HepG2 (cell line): ENCODE measurements at regions not wholly inside any gene's neighbourhood (a gene's known extent, or its start where the extent isn't known, plus 50 kb on each side); places are given as distances from the start of the nearest gene placed in this dataset.

Experiments
- HCFC1 ChIP-seq: fragments of 150-350 bp; IDR thresholded peaks from 2 replicates; pipeline ENCODE4 v1.6.1; 2014; ENCODE audit warnings: low read depth, low read length
- ZNF563 ChIP-seq: sonication (generic); formaldehyde crosslinking; IDR thresholded peaks from 2 replicates; pipeline ENCODE4 v1.8.0; 2022; ENCODE audit warnings: mild to moderate bottlenecking, moderate library complexity, missing genetic modification reagents
- ZNF761 ChIP-seq: sonication (generic); formaldehyde crosslinking; conservative IDR thresholded peaks from 2 replicates; pipeline ENCODE4 v1.4.0; 2020; ENCODE audit warnings: mild to moderate bottlenecking, missing genetic modification reagents
- TF ChIP-seq, protein P1 (sequence below): sonication (generic); formaldehyde crosslinking; IDR thresholded peaks from 2 replicates; pipeline ENCODE4 v1.4.0; 2020; ENCODE audit warnings: mild to moderate bottlenecking, missing genetic modification reagents
- TF ChIP-seq, protein P2 (sequence below): sonication (generic); formaldehyde crosslinking; IDR thresholded peaks from 2 replicates; pipeline ENCODE4 v1.5.1; 2020; ENCODE audit warnings: mild to moderate bottlenecking, missing genetic modification reagents, moderate library complexity
- TF ChIP-seq, protein P3 (sequence below): sonication (generic); formaldehyde crosslinking; IDR thresholded peaks from 2 replicates; pipeline ENCODE4 v1.5.1; 2020; ENCODE audit warnings: mild to moderate bottlenecking, moderate library complexity, missing genetic modification reagents

DNA sequence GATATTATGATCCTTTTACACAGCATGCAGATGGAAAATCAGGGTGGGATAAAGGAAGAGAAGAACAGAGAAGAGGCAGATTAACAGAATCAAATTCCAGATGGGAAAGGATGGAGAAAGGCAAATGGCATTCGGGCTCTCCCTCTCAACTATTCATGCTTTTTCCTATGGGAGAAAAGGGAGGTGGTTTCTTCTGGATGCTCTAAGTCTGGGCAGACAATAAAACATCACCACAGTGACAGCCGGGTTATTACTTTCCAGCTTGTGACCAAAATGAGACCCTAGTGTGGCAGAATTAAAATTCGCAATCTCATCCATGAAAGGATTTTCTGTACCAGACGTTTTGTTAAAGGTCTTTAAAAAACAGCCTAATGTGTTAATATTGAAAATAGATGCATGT is 440.7 kb downstream of the RND3 start (continued):
- TF ChIP-seq, protein P1, sequence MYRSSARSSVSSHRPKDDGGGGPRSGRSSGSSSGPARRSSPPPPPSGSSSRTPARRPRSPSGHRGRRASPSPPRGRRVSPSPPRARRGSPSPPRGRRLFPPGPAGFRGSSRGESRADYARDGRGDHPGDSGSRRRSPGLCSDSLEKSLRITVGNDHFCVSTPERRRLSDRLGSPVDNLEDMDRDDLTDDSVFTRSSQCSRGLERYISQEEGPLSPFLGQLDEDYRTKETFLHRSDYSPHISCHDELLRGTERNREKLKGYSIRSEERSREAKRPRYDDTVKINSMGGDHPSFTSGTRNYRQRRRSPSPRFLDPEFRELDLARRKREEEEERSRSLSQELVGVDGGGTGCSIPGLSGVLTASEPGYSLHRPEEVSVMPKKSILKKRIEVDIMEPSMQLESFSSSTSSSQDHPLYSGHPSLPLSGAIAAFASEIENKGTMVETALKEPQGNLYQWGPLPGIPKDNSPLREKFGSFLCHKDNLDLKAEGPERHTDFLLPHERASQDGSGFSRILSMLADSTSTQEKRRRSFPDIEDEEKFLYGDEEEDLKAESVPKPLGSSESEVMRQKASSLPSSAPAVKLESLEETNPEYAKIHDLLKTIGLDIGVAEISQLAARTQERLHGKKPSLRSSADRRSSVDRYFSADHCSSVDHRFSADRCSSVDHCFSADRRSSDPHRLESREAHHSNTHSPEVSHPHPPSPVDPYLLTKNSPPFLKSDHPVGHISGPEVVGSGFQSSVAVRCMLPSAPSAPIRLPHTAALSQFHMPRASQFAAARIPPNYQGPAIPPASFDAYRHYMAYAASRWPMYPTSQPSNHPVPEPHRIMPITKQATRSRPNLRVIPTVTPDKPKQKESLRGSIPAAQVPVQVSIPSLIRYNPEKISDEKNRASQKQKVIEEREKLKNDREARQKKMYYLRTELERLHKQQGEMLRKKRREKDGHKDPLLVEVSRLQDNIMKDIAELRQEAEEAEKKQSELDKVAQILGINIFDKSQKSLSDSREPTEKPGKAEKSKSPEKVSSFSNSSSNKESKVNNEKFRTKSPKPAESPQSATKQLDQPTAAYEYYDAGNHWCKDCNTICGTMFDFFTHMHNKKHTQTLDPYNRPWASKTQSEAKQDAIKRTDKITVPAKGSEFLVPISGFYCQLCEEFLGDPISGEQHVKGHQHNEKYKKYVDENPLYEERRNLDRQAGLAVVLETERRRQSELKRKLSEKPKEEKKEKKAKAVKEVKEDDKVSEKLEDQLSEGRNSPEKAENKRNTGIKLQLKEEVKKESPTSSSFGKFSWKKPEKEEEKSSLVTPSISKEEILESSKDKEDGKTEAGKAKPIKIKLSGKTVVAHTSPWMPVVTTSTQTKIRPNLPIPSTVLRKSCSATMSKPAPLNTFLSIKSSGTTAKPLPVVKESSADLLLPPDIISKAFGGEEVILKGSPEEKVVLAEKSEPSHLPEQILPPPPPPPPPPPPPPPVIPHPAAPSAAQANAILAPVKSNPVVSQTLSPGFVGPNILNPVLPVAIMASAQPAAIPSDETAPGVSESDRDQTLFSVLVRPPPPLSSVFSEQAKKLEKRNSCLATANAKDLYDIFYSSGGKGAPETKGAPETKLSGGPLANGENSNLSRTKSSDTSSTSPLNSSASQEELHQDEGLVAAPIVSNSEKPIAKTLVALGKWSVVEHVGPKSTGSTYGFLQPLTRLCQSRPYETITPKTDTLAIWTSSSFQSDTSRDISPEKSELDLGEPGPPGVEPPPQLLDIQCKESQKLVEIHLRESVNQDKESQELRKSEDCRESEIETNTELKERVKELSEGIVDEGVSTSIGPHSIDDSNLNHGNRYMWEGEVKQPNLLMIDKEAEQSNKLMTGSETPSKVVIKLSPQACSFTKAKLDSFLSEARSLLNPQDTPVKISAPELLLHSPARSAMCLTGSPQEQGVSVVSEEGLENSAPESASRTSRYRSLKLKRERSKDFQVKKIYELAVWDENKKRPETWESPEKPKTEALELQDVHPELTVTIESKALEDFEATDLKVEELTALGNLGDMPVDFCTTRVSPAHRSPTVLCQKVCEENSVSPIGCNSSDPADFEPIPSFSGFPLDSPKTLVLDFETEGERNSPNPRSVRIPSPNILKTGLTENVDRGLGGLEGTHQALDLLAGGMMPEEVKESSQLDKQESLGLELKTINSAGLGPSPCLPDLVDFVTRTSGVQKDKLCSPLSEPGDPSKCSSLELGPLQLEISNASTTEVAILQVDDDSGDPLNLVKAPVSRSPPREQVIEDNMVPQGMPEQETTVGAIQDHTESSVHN (CRISPR knock-in tag), result no peak
- TF ChIP-seq HCFC1 (no peak), ZNF761 (CRISPR knock-in tag) (no peak), ZNF563 (CRISPR knock-in tag) (no peak)
- TF ChIP-seq, protein P2, sequence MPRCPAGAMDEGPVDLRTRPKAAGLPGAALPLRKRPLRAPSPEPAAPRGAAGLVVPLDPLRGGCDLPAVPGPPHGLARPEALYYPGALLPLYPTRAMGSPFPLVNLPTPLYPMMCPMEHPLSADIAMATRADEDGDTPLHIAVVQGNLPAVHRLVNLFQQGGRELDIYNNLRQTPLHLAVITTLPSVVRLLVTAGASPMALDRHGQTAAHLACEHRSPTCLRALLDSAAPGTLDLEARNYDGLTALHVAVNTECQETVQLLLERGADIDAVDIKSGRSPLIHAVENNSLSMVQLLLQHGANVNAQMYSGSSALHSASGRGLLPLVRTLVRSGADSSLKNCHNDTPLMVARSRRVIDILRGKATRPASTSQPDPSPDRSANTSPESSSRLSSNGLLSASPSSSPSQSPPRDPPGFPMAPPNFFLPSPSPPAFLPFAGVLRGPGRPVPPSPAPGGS, result no peak
- TF ChIP-seq, protein P3, sequence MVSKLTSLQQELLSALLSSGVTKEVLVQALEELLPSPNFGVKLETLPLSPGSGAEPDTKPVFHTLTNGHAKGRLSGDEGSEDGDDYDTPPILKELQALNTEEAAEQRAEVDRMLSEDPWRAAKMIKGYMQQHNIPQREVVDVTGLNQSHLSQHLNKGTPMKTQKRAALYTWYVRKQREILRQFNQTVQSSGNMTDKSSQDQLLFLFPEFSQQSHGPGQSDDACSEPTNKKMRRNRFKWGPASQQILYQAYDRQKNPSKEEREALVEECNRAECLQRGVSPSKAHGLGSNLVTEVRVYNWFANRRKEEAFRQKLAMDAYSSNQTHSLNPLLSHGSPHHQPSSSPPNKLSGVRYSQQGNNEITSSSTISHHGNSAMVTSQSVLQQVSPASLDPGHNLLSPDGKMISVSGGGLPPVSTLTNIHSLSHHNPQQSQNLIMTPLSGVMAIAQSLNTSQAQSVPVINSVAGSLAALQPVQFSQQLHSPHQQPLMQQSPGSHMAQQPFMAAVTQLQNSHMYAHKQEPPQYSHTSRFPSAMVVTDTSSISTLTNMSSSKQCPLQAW (CRISPR knock-in tag), result no peak
